ENCODE measurements at regions not wholly inside any gene's neighbourhood (a gene's known extent, or its start where the extent isn't known, plus 50 kb on each side); places are given as distances from the start of the nearest gene placed in this dataset.

- peaks cover 0 to 5% (median 4%) of the 10 kb centered on the region in 7 donors for H3K9me3 Mint-ChIP-seq
- no peak overlapping the region for H3K4me3 ChIP-seq (ENCODE audit: low read depth, low read length)
- H3K9me3 ChIP-seq (ENCODE audit: control insufficient read depth in 2 of 2, low read length in 2 of 2): no peaks in the 10 kb centered on the region
- no peaks in the 10 kb centered on the region for H3K27me3 Mint-ChIP-seq
- DNase-seq: no peak
- no peaks in the 10 kb centered on the region for H3K36me3 Mint-ChIP-seq
- no peak overlapping the region for H3K27ac ChIP-seq (ENCODE audit: insufficient read depth, low read length, poor library complexity, severe bottlenecking)
- H3K4me1 ChIP-seq (ENCODE audit: control insufficient read depth, insufficient read depth, low read length, poor library complexity, severe bottlenecking): no peaks in the 10 kb centered on the region
- H3K4me3 Mint-ChIP-seq: no peak overlapping the region
- no peaks in the 10 kb centered on the region for H3K4me1 Mint-ChIP-seq
- no peaks in the 10 kb centered on the region for H3K36me3 ChIP-seq (ENCODE audit: control insufficient read depth, insufficient read depth, low read length)
- no peak overlapping the region for H3K27ac Mint-ChIP-seq
- no peak for ATAC-seq (ENCODE audit: low read depth in 2 of 2)
- H3K27me3 ChIP-seq (ENCODE audit: control insufficient read depth, insufficient read depth, low read length): no peaks in the 10 kb centered on the region
These were observed 746.1 kb downstream of the C12orf50 start for GRCh38 chr12:87283111-87283510.

GRCh38 chr12:87280893-87281292 lies 748.3 kb downstream of the C12orf50 start:
- Mint-ChIP-seq H3K4me3 (no peak overlapping the region), H3K9me3 (peaks cover 0 to 4% (median 2%) of the 10 kb centered on the region in 7 donors), H3K36me3 (no peaks in the 10 kb centered on the region), H3K4me1 (no peaks in the 10 kb centered on the region), H3K27me3 (no peaks in the 10 kb centered on the region), H3K27ac (no peak overlapping the region)
- ATAC-seq (ENCODE audit: low read depth in 2 of 2): no peak
- H3K36me3 ChIP-seq (ENCODE audit: control insufficient read depth, insufficient read depth, low read length): no peaks in the 10 kb centered on the region
- no peaks in the 10 kb centered on the region for H3K4me1 ChIP-seq (ENCODE audit: control insufficient read depth, insufficient read depth, low read length, poor library complexity, severe bottlenecking)
- no peak overlapping the region for H3K4me3 ChIP-seq (ENCODE audit: low read depth, low read length)
- no peak overlapping the region for H3K27ac ChIP-seq (ENCODE audit: insufficient read depth, low read length, poor library complexity, severe bottlenecking)
- H3K27me3 ChIP-seq (ENCODE audit: control insufficient read depth, insufficient read depth, low read length): no peaks in the 10 kb centered on the region
- no peaks in the 10 kb centered on the region for H3K9me3 ChIP-seq (ENCODE audit: control insufficient read depth in 2 of 2, low read length in 2 of 2)
- no peak for DNase-seq

- no peak for DNase-seq
- Histone ChIP-seq H3K27ac (ENCODE audit: insufficient read depth, low read length, poor library complexity, severe bottlenecking) (no peak overlapping the region), H3K36me3 (ENCODE audit: control insufficient read depth, insufficient read depth, low read length) (no peaks in the 10 kb centered on the region), H3K9me3 (ENCODE audit: control insufficient read depth in 2 of 2, low read length in 2 of 2) (no peaks in the 10 kb centered on the region), H3K4me1 (ENCODE audit: control insufficient read depth, insufficient read depth, low read length, poor library complexity, severe bottlenecking) (no peaks in the 10 kb centered on the region), H3K27me3 (ENCODE audit: control insufficient read depth, insufficient read depth, low read length) (no peaks in the 10 kb centered on the region), H3K4me3 (ENCODE audit: low read depth, low read length) (no peak overlapping the region)
- no peak overlapping the region for H3K27ac Mint-ChIP-seq
- H3K9me3 Mint-ChIP-seq: peaks cover 0 to 6% (median 2%) of the 10 kb centered on the region in 7 donors
- H3K27me3 Mint-ChIP-seq: no peaks in the 10 kb centered on the region
- no peak overlapping the region for H3K4me3 Mint-ChIP-seq
- H3K4me1 Mint-ChIP-seq: no peaks in the 10 kb centered on the region
- no peak for ATAC-seq (ENCODE audit: low read depth in 2 of 2)
- no peaks in the 10 kb centered on the region for H3K36me3 Mint-ChIP-seq
These were observed 748.8 kb downstream of the C12orf50 start for GRCh38 chr12:87280356-87280755.

DNA sequence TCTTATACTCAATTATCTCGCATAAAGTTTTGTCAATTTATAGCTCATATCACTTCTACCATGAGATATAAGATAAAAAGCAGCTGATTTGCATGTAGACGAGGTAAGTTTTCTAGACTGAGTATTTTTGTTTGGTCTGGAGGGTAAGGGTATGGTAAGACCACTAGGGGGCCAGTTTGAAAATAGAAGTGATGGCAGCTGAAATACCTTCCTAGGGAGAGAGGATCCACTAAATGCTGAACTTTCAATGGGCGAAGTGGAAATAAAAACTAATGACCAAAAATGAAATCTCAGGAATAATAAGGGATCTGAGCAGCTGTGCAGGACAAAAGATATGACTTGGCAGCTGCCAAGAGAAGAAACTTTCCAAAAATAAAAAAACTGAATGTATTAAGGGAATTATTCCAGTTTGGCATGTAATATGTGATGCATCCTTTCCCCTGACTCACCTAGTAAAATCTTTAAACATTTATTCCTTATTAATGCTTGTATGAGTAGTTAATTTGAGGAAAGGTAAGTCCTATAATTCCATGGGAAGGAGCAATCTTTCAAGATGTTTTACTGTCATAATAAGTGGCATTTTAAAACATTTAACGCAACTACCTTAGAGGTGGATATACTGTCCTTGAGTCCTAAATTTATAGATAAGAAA lies 754.5 kb downstream of the C12orf50 start:
- Mint-ChIP-seq H3K27me3 (no peaks in the 10 kb centered on the region), H3K27ac (no peak overlapping the region)
- no peaks in the 10 kb centered on the region for H3K9me3 ChIP-seq (ENCODE audit: control insufficient read depth in 2 of 2, low read length in 2 of 2)

DNA sequence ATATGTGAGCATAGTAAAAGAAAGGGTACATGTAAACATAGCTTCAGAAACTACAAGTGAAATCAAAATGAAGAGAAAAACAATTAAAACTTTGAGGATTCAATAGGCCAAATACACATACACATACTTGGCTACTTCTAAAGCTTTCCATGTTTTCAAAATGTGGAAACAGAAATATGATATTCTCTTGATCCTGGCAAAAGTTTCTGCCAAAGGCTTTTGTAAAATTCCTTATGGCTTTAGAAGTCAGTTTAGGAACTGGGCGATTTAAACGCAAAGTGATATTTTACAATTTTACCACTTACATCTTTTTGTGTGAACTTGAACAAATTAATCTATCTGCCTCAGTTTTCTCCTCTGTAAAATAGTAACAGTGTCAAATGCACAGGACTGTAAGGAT lies 756.4 kb downstream of the C12orf50 start:
- H3K4me1 Mint-ChIP-seq: no peaks in the 10 kb centered on the region
- DNase-seq: no peak
- ATAC-seq (ENCODE audit: low read depth in 2 of 2): no peak
- Histone ChIP-seq H3K27ac (ENCODE audit: insufficient read depth, low read length, poor library complexity, severe bottlenecking) (no peak overlapping the region), H3K9me3 (ENCODE audit: control insufficient read depth in 2 of 2, low read length in 2 of 2) (no peaks in the 10 kb centered on the region), H3K36me3 (ENCODE audit: control insufficient read depth, insufficient read depth, low read length) (no peaks in the 10 kb centered on the region), H3K4me3 (ENCODE audit: low read depth, low read length) (no peak overlapping the region), H3K27me3 (ENCODE audit: control insufficient read depth, insufficient read depth, low read length) (no peaks in the 10 kb centered on the region), H3K4me1 (ENCODE audit: control insufficient read depth, insufficient read depth, low read length, poor library complexity, severe bottlenecking) (no peaks in the 10 kb centered on the region)
- no peaks in the 10 kb centered on the region for H3K27me3 Mint-ChIP-seq
- no peaks in the 10 kb centered on the region for H3K36me3 Mint-ChIP-seq
- no peak overlapping the region for H3K4me3 Mint-ChIP-seq
- peaks cover 0 to 14% (median 5%) of the 10 kb centered on the region in 7 donors for H3K9me3 Mint-ChIP-seq
- no peak overlapping the region for H3K27ac Mint-ChIP-seq

More for the DNA sequence above, 754.5 kb downstream of the C12orf50 start:
- H3K4me1 ChIP-seq (ENCODE audit: control insufficient read depth, insufficient read depth, low read length, poor library complexity, severe bottlenecking): no peaks in the 10 kb centered on the region
- no peak overlapping the region for H3K27ac ChIP-seq (ENCODE audit: insufficient read depth, low read length, poor library complexity, severe bottlenecking)
- no peaks in the 10 kb centered on the region for H3K36me3 ChIP-seq (ENCODE audit: control insufficient read depth, insufficient read depth, low read length)
- no peak overlapping the region for H3K4me3 Mint-ChIP-seq
- no peaks in the 10 kb centered on the region for H3K36me3 Mint-ChIP-seq
- peaks cover 0 to 10% (median 6%) of the 10 kb centered on the region in 7 donors for H3K9me3 Mint-ChIP-seq
- DNase-seq (no peak), ATAC-seq (ENCODE audit: low read depth in 2 of 2) (no peak)
- no peaks in the 10 kb centered on the region for H3K27me3 ChIP-seq (ENCODE audit: control insufficient read depth, insufficient read depth, low read length)
- H3K4me3 ChIP-seq (ENCODE audit: low read depth, low read length): no peak overlapping the region
- H3K4me1 Mint-ChIP-seq: no peaks in the 10 kb centered on the region

DNA sequence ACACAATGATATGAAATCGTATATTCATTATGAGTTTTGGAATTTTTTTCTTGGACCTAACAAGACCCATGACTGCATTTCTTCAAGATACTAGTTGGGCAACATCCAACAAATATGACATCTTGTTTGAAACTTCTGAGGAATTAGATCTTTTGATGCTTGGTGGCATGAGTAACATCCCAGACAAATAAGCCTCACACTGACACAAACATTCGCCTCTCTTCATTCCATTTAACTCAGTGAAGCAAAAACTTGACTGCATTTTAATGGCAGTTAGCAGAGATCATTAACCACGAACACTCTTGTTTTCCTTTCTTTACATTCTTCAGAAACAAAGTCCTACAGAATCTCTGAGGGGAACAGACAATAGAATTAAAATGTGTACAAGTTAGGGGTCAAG lies 758.3 kb downstream of the C12orf50 start:
- ATAC-seq (ENCODE audit: low read depth in 2 of 2) (no peak), DNase-seq (no peak)
- H3K4me3 Mint-ChIP-seq: no peak overlapping the region
- no peaks in the 10 kb centered on the region for H3K36me3 Mint-ChIP-seq
- Histone ChIP-seq H3K9me3 (ENCODE audit: control insufficient read depth in 2 of 2, low read length in 2 of 2) (no peaks in the 10 kb centered on the region), H3K36me3 (ENCODE audit: control insufficient read depth, insufficient read depth, low read length) (no peaks in the 10 kb centered on the region), H3K4me1 (ENCODE audit: control insufficient read depth, insufficient read depth, low read length, poor library complexity, severe bottlenecking) (no peaks in the 10 kb centered on the region), H3K4me3 (ENCODE audit: low read depth, low read length) (no peak overlapping the region), H3K27me3 (ENCODE audit: control insufficient read depth, insufficient read depth, low read length) (no peaks in the 10 kb centered on the region), H3K27ac (ENCODE audit: insufficient read depth, low read length, poor library complexity, severe bottlenecking) (no peak overlapping the region)
- H3K4me1 Mint-ChIP-seq: no peaks in the 10 kb centered on the region
- no peak overlapping the region for H3K27ac Mint-ChIP-seq
- H3K27me3 Mint-ChIP-seq: no peaks in the 10 kb centered on the region
- peaks cover 0 to 20% (median 7%) of the 10 kb centered on the region in 7 donors for H3K9me3 Mint-ChIP-seq

DNA sequence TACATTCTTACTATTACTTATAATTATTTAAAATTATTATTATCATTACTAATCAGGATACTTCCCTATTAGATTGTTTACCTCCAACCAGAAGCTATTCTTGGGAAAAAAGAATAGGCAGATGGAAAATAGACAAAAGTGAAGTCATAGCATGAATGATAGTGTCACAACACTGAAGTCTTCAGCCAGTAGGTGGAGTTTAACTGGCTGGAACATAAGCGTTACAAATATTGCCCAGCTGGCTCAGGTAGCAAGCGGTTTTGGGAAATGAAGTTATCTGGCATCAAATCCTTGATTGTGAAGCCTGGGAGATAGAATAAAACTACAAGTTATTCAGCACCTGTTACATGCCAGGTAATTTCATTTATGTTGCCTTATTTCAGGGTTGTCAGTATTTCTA lies 762.9 kb downstream of the C12orf50 start:
- no peaks in the 10 kb centered on the region for H3K27me3 ChIP-seq (ENCODE audit: control insufficient read depth, insufficient read depth, low read length)
- H3K36me3 Mint-ChIP-seq: no peaks in the 10 kb centered on the region
- ATAC-seq (ENCODE audit: low read depth in 2 of 2) (no peak), DNase-seq (no peak)
- no peaks in the 10 kb centered on the region for H3K27me3 Mint-ChIP-seq
- H3K4me1 ChIP-seq (ENCODE audit: control insufficient read depth, insufficient read depth, low read length, poor library complexity, severe bottlenecking): no peaks in the 10 kb centered on the region
- peaks cover 2 to 15% (median 9%) of the 10 kb centered on the region in 7 donors for H3K9me3 Mint-ChIP-seq
- H3K4me1 Mint-ChIP-seq: no peaks in the 10 kb centered on the region
- H3K4me3 Mint-ChIP-seq: no peak overlapping the region
- H3K4me3 ChIP-seq (ENCODE audit: low read depth, low read length): no peak overlapping the region
- H3K36me3 ChIP-seq (ENCODE audit: control insufficient read depth, insufficient read depth, low read length): no peaks in the 10 kb centered on the region
- no peak overlapping the region for H3K27ac Mint-ChIP-seq
- no peak overlapping the region for H3K27ac ChIP-seq (ENCODE audit: insufficient read depth, low read length, poor library complexity, severe bottlenecking)
- H3K9me3 ChIP-seq (ENCODE audit: control insufficient read depth in 2 of 2, low read length in 2 of 2): no peaks in the 10 kb centered on the region

- Mint-ChIP-seq H3K9me3 (peaks cover 0 to 5% (median 3%) of the 10 kb centered on the region in 7 donors), H3K27me3 (no peaks in the 10 kb centered on the region), H3K4me3 (no peak overlapping the region), H3K4me1 (no peaks in the 10 kb centered on the region), H3K36me3 (no peaks in the 10 kb centered on the region), H3K27ac (no peak overlapping the region)
- H3K9me3 ChIP-seq (ENCODE audit: control insufficient read depth in 2 of 2, low read length in 2 of 2): no peaks in the 10 kb centered on the region
- no peak overlapping the region for H3K4me3 ChIP-seq (ENCODE audit: low read depth, low read length)
- ATAC-seq (ENCODE audit: low read depth in 2 of 2) (no peak), DNase-seq (no peak)
- H3K4me1 ChIP-seq (ENCODE audit: control insufficient read depth, insufficient read depth, low read length, poor library complexity, severe bottlenecking): no peaks in the 10 kb centered on the region
- no peak overlapping the region for H3K27ac ChIP-seq (ENCODE audit: insufficient read depth, low read length, poor library complexity, severe bottlenecking)
- no peaks in the 10 kb centered on the region for H3K27me3 ChIP-seq (ENCODE audit: control insufficient read depth, insufficient read depth, low read length)
- no peaks in the 10 kb centered on the region for H3K36me3 ChIP-seq (ENCODE audit: control insufficient read depth, insufficient read depth, low read length)
These were observed 769.8 kb downstream of the C12orf50 start for GRCh38 chr12:87259391-87259790.
